GM19324 (cell line): ENCODE measurements at regions not wholly inside any gene's neighbourhood (a gene's known extent, or its start where the extent isn't known, plus 50 kb on each side); places are given as distances from the start of the nearest gene placed in this dataset.
"Not testable (repeated sequence)": the region's sequence is repeated elsewhere in the genome, so short reads cannot be mapped to it uniquely, and the experiment has no call there.

Experiments used
- ATAC-seq: cut with Tn5 transposase; IDR thresholded peaks from one replicate; pipeline ENCODE4 v1.9.1; 2021; ENCODE audit warnings: mild to moderate bottlenecking, moderate library complexity; ENCODE audit not compliant: unreplicated experiment, low FRiP score

GRCh38 chr4:180341926-180342325 is 1901.3 kb upstream of the TENM3 start:
- ATAC-seq: no peak

- ATAC-seq: no peak
Measured at GRCh38 chr4:180350901-180351300, 1892.3 kb upstream of the TENM3 start.

GRCh38 chr4:180356766-180357165 is 1886.4 kb upstream of the TENM3 start:
- ATAC-seq: no peak

- not testable (repeated sequence) for ATAC-seq
Measured at GRCh38 chr4:180360113-180360512, 1883.1 kb upstream of the TENM3 start.

- ATAC-seq: no peak
Measured at GRCh38 chr4:180363815-180364214, 1879.4 kb upstream of the TENM3 start.

GRCh38 chr4:180372691-180373090 is 1870.5 kb upstream of the TENM3 start:
- ATAC-seq: no peak

GRCh38 chr4:180377741-180378140 is 1865.5 kb upstream of the TENM3 start:
- ATAC-seq: no peak

GRCh38 chr4:180380733-180381132 is 1862.5 kb upstream of the TENM3 start:
- no peak for ATAC-seq

GRCh38 chr4:180391613-180392012 is 1851.6 kb upstream of the TENM3 start:
- ATAC-seq: no peak

- ATAC-seq: no peak
Measured at GRCh38 chr4:180394312-180394711, 1848.9 kb upstream of the TENM3 start.

- no peak for ATAC-seq
Measured at GRCh38 chr4:180394730-180395129, 1848.5 kb upstream of the TENM3 start.

GRCh38 chr4:180398564-180398963 is 1844.6 kb upstream of the TENM3 start:
- ATAC-seq: no peak

- ATAC-seq: no peak
Measured at GRCh38 chr4:180407275-180407885, 1835.8 kb upstream of the TENM3 start.

GRCh38 chr4:180418819-180419531 is 1824.2 kb upstream of the TENM3 start:
- no peak for ATAC-seq

- no peak for ATAC-seq
Measured at GRCh38 chr4:180422989-180423711, 1820.1 kb upstream of the TENM3 start.

- no peak for ATAC-seq
Measured at GRCh38 chr4:180423712-180424057, 1819.5 kb upstream of the TENM3 start.

- ATAC-seq: no peak
Measured at GRCh38 chr4:180426938-180427337, 1816.3 kb upstream of the TENM3 start.

GRCh38 chr4:180430283-180430682 is 1812.9 kb upstream of the TENM3 start:
- ATAC-seq: no peak

GRCh38 chr4:180434131-180434895 is 1808.9 kb upstream of the TENM3 start:
- peak; percentile 58 for ATAC-seq

- no peak for ATAC-seq
Measured at GRCh38 chr4:180436361-180436760, 1806.8 kb upstream of the TENM3 start.

- no peak for ATAC-seq
Measured at GRCh38 chr4:180437601-180438000, 1805.6 kb upstream of the TENM3 start.
